Caco-2 (cell line): ENCODE measurements at regions not wholly inside any gene's neighbourhood (a gene's known extent, or its start where the extent isn't known, plus 50 kb on each side); places are given as distances from the start of the nearest gene placed in this dataset.

Source experiments
- BruUV-seq: library from RNA; stranded (reverse); fragments of 400-500 nt; replicated peaks from 2 replicates; lab custom pipeline; 2021; lab: Mats Ljungman, UMichigan
- CTCF ChIA-PET: fragments of 300-600 bp; sonication (Branson Sonifier 250); formaldehyde crosslinking; loops from one replicate; lab custom pipeline; 2022; ENCODE audit warnings: antibody characterized with exemption; lab: Charles Lee
- POLR2A ChIA-PET: fragments of 300-600 bp; sonication (Branson Sonifier 250); formaldehyde crosslinking; loops from one replicate; lab custom pipeline; 2022; ENCODE audit warnings: antibody characterized with exemption; lab: Charles Lee
- DNase-seq, 2 experiments: peaks; one replicate each; pipeline versions ENCODE4 v3.0.0 to v3.0.0-alpha.2; 2020 to 2022
- H3K27me3 ChIP-seq: replicated peaks from 2 replicates; pipeline ENCODE4 v1.6.0; 2011; ENCODE audit warnings: low read length; ENCODE audit not compliant: control insufficient read depth, insufficient read depth
- H3K36me3 ChIP-seq: 2 replicates; pipeline ENCODE4 v1.5.1; 2011; ENCODE audit warnings: low read length; ENCODE audit not compliant: control insufficient read depth, insufficient read depth
- H3K4me1 ChIP-seq: fragments of 250-450 bp; sonication (Bioruptor Pico); 2 replicates; pipeline ENCODE4 v1.5.1; 2020; ENCODE audit warnings: mild to moderate bottlenecking
- H3K4me3 ChIP-seq: 2 replicates; pipeline ENCODE4 v1.5.1; 2011; ENCODE audit warnings: low read depth, mild to moderate bottlenecking, control low read depth, low read length
- H3K9me3 ChIP-seq: fragments of 250-450 bp; sonication (Bioruptor Pico); 2 replicates; pipeline ENCODE4 v1.5.1; 2020; ENCODE audit warnings: mild to moderate bottlenecking, moderate library complexity
- H3K27ac Mint-ChIP-seq: one replicate; pipeline ENCODE4 v1.8.0; 2022; ENCODE audit warnings: mixed read lengths; ENCODE audit not compliant: unreplicated experiment
- H3K27me3 Mint-ChIP-seq: one replicate; pipeline ENCODE4 v1.8.0; 2022; ENCODE audit warnings: mixed read lengths; ENCODE audit not compliant: insufficient read depth, unreplicated experiment
- H3K36me3 Mint-ChIP-seq: one replicate; pipeline ENCODE4 v1.8.0; 2022; ENCODE audit warnings: mild to moderate bottlenecking, mixed read lengths; ENCODE audit not compliant: insufficient read depth, unreplicated experiment
- H3K4me1 Mint-ChIP-seq: one replicate; pipeline ENCODE4 v1.8.0; 2022; ENCODE audit warnings: low read depth, mixed read lengths; ENCODE audit not compliant: unreplicated experiment
- H3K4me3 Mint-ChIP-seq: one replicate; pipeline ENCODE4 v1.8.0; 2022; ENCODE audit warnings: mild to moderate bottlenecking, moderate library complexity, mixed read lengths; ENCODE audit not compliant: unreplicated experiment
- H3K9me3 Mint-ChIP-seq: one replicate; pipeline ENCODE4 v1.8.0; 2022; ENCODE audit warnings: mixed read lengths; ENCODE audit not compliant: unreplicated experiment
- intact Hi-C: fragments of 100-400 bp; cut with micrococcal nuclease; formaldehyde crosslinking; loops from one replicate; pipeline ENCODE4 v1.10.0; 2022; ENCODE audit not compliant: unreplicated experiment
- TF ChIP-seq, protein P1 (sequence below), 2 experiments: fragments of 200-600 bp in 1 of 2; IDR thresholded peaks; 1 replicate in 1 of 2; 2 replicates in 1 of 2; pipeline versions ENCODE4 v1.5.1 to v1.8.0; 2011 to 2022; ENCODE audit warnings: antibody characterized with exemption in 1 of 2, control low read depth in 1 of 2, inconsistent platforms in 1 of 2, low read depth in 1 of 2, low read length in 1 of 2, mild to moderate bottlenecking in 1 of 2, moderate library complexity in 1 of 2; ENCODE audit not compliant: insufficient read depth in 1 of 2, severe bottlenecking in 1 of 2, unreplicated experiment in 1 of 2

DNA sequence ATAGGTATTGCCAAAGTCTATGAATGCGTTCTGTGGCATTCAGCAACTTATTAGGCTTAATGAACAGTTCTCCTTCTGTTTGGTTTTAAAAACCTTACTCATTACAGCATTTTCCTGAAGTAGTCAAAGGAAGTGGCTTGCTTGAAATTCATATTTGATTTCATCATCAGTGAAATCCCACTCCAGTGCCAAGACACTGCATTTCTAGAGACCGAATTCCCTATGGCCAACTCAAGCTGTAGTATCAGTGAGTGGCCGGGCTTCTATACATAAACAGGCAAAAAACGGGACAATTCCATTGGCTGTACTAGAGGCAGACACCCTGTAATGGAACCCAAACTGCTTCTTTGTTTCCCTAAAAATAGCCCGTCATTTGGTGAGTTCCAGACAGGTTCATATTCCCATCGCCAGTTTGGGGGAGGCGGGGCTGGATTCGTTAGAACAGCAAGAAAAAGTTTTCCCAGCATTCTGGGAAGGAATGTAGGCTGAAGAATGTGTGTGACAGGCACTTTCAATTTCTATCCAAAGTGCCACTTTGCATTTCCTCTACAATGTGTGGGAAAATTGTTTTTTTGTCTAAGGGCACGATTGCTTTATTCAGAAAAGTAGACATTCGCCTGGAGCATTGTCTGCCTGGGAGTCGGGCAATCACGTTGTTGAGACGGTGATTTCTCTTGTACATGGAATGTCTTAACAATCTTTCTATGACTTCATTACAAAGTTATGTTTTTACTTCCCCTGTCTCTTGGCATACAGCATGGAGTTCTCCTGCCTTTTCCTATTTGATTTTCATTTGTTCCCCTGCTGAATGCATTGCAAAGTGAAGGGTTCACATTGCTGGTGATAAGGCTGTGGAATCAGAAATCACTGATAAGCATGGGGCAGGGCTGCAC, 141.8 kb upstream of the MAST4 start:
- TF ChIP-seq, protein P1, sequence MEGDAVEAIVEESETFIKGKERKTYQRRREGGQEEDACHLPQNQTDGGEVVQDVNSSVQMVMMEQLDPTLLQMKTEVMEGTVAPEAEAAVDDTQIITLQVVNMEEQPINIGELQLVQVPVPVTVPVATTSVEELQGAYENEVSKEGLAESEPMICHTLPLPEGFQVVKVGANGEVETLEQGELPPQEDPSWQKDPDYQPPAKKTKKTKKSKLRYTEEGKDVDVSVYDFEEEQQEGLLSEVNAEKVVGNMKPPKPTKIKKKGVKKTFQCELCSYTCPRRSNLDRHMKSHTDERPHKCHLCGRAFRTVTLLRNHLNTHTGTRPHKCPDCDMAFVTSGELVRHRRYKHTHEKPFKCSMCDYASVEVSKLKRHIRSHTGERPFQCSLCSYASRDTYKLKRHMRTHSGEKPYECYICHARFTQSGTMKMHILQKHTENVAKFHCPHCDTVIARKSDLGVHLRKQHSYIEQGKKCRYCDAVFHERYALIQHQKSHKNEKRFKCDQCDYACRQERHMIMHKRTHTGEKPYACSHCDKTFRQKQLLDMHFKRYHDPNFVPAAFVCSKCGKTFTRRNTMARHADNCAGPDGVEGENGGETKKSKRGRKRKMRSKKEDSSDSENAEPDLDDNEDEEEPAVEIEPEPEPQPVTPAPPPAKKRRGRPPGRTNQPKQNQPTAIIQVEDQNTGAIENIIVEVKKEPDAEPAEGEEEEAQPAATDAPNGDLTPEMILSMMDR (IDR thresholded peaks at IDR 0.05; ENCODE audit: insufficient read depth in 1 of 2, low read depth in 1 of 2, low read length in 1 of 2, severe bottlenecking in 1 of 2, unreplicated experiment in 1 of 2): no peak
- Mint-ChIP-seq H3K9me3 (peaks cover 10% of the 10 kb centered on the region), H3K36me3 (no peaks in the 10 kb centered on the region), H3K4me1 (no peaks in the 10 kb centered on the region), H3K27me3 (peaks cover 6% of the 10 kb centered on the region), H3K4me3 (no peak overlapping the region), H3K27ac (no peak overlapping the region)
- POLR2A ChIA-PET: no interaction called here
- no peaks in the 10 kb centered on the region for H3K27me3 ChIP-seq
- intact Hi-C loops: no loop called here
- no peaks in the 10 kb centered on the region for H3K9me3 ChIP-seq
- no peak for DNase-seq
- no TSS peak for BruUV-seq
- H3K36me3 ChIP-seq: no peaks in the 10 kb centered on the region
- H3K4me3 ChIP-seq: no peak overlapping the region
- no peaks in the 10 kb centered on the region for H3K4me1 ChIP-seq
- CTCF ChIA-PET: no interaction called here

DNA sequence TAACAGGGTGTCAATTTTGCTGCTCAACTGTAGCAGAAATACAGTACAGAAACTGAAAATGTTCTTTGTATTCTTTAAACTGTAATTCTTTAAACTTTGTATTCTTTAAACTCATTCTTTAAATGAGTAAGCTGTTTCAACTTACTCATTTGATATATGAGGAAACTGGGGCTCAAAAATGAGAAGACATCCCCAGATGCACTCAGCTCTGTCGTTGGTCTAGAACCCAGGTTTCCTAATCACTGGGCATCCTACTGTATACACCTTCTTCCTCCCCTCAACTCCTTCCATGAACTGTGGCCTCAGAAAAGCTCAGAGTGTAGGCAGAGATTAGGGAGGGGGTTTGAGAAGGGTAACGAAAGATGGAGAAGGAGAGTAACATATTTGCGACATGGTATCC, 136.5 kb upstream of the MAST4 start:
- H3K4me3 Mint-ChIP-seq: no peak overlapping the region
- no TSS peak for BruUV-seq
- no peaks in the 10 kb centered on the region for H3K9me3 Mint-ChIP-seq
- Histone ChIP-seq H3K4me1 (no peaks in the 10 kb centered on the region), H3K27me3 (no peaks in the 10 kb centered on the region), H3K4me3 (no peak overlapping the region), H3K36me3 (no peaks in the 10 kb centered on the region), H3K9me3 (no peaks in the 10 kb centered on the region; the same call in 1 of the 2 replicates)
- ChIA-PET CTCF (no interaction called here), POLR2A (no interaction called here)
- no peaks in the 10 kb centered on the region for H3K36me3 Mint-ChIP-seq
- intact Hi-C loops: no loop called here
- peaks cover 7% of the 10 kb centered on the region for H3K27me3 Mint-ChIP-seq
- TF ChIP-seq, protein P1 (IDR thresholded peaks at IDR 0.05; ENCODE audit: insufficient read depth in 1 of 2, low read depth in 1 of 2, low read length in 1 of 2, severe bottlenecking in 1 of 2, unreplicated experiment in 1 of 2): no peak
- H3K27ac Mint-ChIP-seq: no peak overlapping the region
- H3K4me1 Mint-ChIP-seq: no peaks in the 10 kb centered on the region
- no peak for DNase-seq

DNA sequence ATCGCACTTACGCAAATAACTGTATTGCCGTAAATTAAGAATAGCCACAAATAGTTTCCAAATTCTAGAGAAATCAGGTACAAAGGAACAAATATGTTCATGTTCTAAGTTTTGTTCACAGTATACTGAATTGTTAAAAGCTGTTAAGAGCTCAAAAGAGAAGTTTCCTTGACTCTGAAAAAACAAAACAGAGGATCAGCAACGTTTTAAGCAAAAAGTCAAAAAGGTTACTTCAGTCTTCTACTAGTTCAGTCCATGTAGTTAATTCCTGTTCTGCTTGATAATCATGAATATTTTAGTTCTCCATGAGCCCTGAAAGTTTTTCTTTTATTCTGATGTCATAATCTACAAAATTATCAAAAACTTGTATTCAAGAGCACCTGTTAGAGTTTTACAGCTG, 128.6 kb upstream of the MAST4 start:
- no peaks in the 10 kb centered on the region for H3K4me1 ChIP-seq
- BruUV-seq: no TSS peak
- DNase-seq: no peak
- Mint-ChIP-seq H3K9me3 (peaks cover 19% of the 10 kb centered on the region), H3K4me1 (no peaks in the 10 kb centered on the region), H3K27ac (no peak overlapping the region), H3K27me3 (no peaks in the 10 kb centered on the region), H3K36me3 (no peaks in the 10 kb centered on the region), H3K4me3 (no peak overlapping the region)
- peaks cover 40% of the 10 kb centered on the region for H3K9me3 ChIP-seq
- intact Hi-C loops: no loop called here
- TF ChIP-seq, protein P1 (IDR thresholded peaks at IDR 0.05; ENCODE audit: insufficient read depth in 1 of 2, low read depth in 1 of 2, low read length in 1 of 2, severe bottlenecking in 1 of 2, unreplicated experiment in 1 of 2): no peak
- ChIA-PET POLR2A (no interaction called here), CTCF (no interaction called here)
- H3K4me3 ChIP-seq: no peak overlapping the region
- no peaks in the 10 kb centered on the region for H3K36me3 ChIP-seq
- H3K27me3 ChIP-seq: no peaks in the 10 kb centered on the region
